SK-N-SH (cell line): ENCODE measurements at regions not wholly inside any gene's neighbourhood (a gene's known extent, or its start where the extent isn't known, plus 50 kb on each side); places are given as distances from the start of the nearest gene placed in this dataset.

Experiments
- CTCF ChIA-PET: fragments of 300-600, 350-600 bp; formaldehyde crosslinking; extraction: SDS; loops from one replicate; lab custom pipeline; 2021; lab: Yijun Ruan, JAX
- POLR2A ChIA-PET: fragments of 350-600 bp; sonication (Branson Sonifier 250); formaldehyde crosslinking; extraction: SDS; loops from one replicate; lab custom pipeline; 2020; ENCODE audit warnings: antibody characterized with exemption, inconsistent platforms; lab: Yijun Ruan, JAX
- DNase-seq: peaks from one replicate; pipeline ENCODE4 v3.0.0; 2012
- H2AFZ ChIP-seq: fragments of 200-600 bp; sonication (generic); 2 replicates; pipeline ENCODE4 v1.8.1; 2016; ENCODE audit warnings: antibody characterized with exemption, mild to moderate bottlenecking, low read depth
- H3F3A ChIP-seq: fragments of 200-600 bp; sonication (generic); replicated peaks from 2 replicates; pipeline ENCODE3; 2016; ENCODE audit warnings: antibody characterized with exemption, mild to moderate bottlenecking; ENCODE audit not compliant: insufficient read depth
- H3K27ac ChIP-seq, 2 experiments: fragments of 200-500 bp in 1 of 2; fragments of 200-600 bp in 1 of 2; sonication (Bioruptor generic) in 1 of 2; sonication (generic), shearing (Covaris generic) in 1 of 2; 2 replicates each; pipeline versions ENCODE4 v1.5.1 to v1.6.1; 2014 to 2016; ENCODE audit warnings: low read depth in 2 of 2, inconsistent platforms in 1 of 2, low read length in 1 of 2, mild to moderate bottlenecking in 1 of 2, mixed read lengths in 1 of 2
- H3K27me3 ChIP-seq: fragments of 200-600 bp; sonication (generic), shearing (Covaris generic); 2 replicates; pipeline ENCODE4 v1.6.1; 2016; ENCODE audit warnings: mixed run types; ENCODE audit not compliant: insufficient read depth
- H3K36me3 ChIP-seq, 2 experiments: fragments of 200-500 bp in 1 of 2; fragments of 200-600 bp in 1 of 2; sonication (Bioruptor generic) in 1 of 2; sonication (generic) in 1 of 2; replicated peaks in 1 of 2; 2 replicates each; pipeline versions ENCODE3 to v1.5.1; 2014 to 2016; ENCODE audit warnings: low read length in 1 of 2, mild to moderate bottlenecking in 1 of 2; ENCODE audit not compliant: insufficient read depth in 2 of 2, control insufficient read depth in 1 of 2
- H3K4me1 ChIP-seq, 2 experiments: fragments of 200-500 bp in 1 of 2; fragments of 200-600 bp in 1 of 2; sonication (Bioruptor generic) in 1 of 2; sonication (generic), shearing (Covaris generic) in 1 of 2; 2 replicates each; pipeline versions ENCODE4 v1.5.1 to v1.6.1; 2014 to 2016; ENCODE audit warnings: low read depth in 1 of 2, low read length in 1 of 2, mixed run types in 1 of 2; ENCODE audit not compliant: insufficient read depth in 2 of 2, control insufficient read depth in 1 of 2
- H3K4me2 ChIP-seq: fragments of 200-600 bp; sonication (generic), shearing (Covaris generic); 2 replicates; pipeline ENCODE4 v1.6.1; 2017; ENCODE audit warnings: mixed run types
- H3K4me3 ChIP-seq, 2 experiments: fragments of 200-500 bp in 1 of 2; fragments of 200-600 bp in 1 of 2; sonication (Bioruptor generic) in 1 of 2; sonication (generic), shearing (Covaris generic) in 1 of 2; 2 replicates each; pipeline versions ENCODE4 v1.5.1 to v1.8.1; 2014 to 2016; ENCODE audit warnings: low read depth in 2 of 2, inconsistent platforms in 1 of 2, low read length in 1 of 2, mild to moderate bottlenecking in 1 of 2, mixed read lengths in 1 of 2, moderate library complexity in 1 of 2
- H3K79me2 ChIP-seq: fragments of 200-600 bp; sonication (generic); 2 replicates; pipeline ENCODE4 v1.8.1; 2017; ENCODE audit warnings: mild to moderate bottlenecking; ENCODE audit not compliant: insufficient read depth
- H3K9ac ChIP-seq: fragments of 200-600 bp; sonication (generic); 2 replicates; pipeline ENCODE4 v1.6.1; 2017; ENCODE audit warnings: mixed run types
- H3K9me2 ChIP-seq: fragments of 200-600 bp; sonication (generic); 2 replicates; pipeline ENCODE4 v1.6.1; 2017; ENCODE audit warnings: mixed run types
- H3K9me3 ChIP-seq: fragments of 200-600 bp; sonication (generic); 2 replicates; pipeline ENCODE4 v1.6.1; 2017; ENCODE audit warnings: mixed run types, mild to moderate bottlenecking, moderate library complexity
- H4K20me1 ChIP-seq: fragments of 200-600 bp; sonication (generic); 2 replicates; pipeline ENCODE4 v1.6.1; 2017; ENCODE audit warnings: mild to moderate bottlenecking, mixed run types; ENCODE audit not compliant: insufficient read depth
- CHD2 ChIP-seq: fragments of 150-350 bp; IDR thresholded peaks from 2 replicates; pipeline ENCODE4 v1.6.1; 2018; ENCODE audit warnings: low read length; ENCODE audit not compliant: partially characterized antibody
- EP300 ChIP-seq, 2 experiments: IDR thresholded peaks; 2 replicates each; pipeline versions ENCODE4 v1.4.0 to v1.6.1; 2012; ENCODE audit warnings: borderline replicate concordance in 1 of 2, low read depth in 1 of 2, low read length in 1 of 2
- FOSL2 ChIP-seq: IDR thresholded peaks from 2 replicates; pipeline ENCODE4 v1.4.0; 2012; ENCODE audit warnings: low read depth, mild to moderate bottlenecking, moderate library complexity, borderline replicate concordance
- GATA2 ChIP-seq: sonication (generic); formaldehyde crosslinking; IDR thresholded peaks from 2 replicates; pipeline ENCODE4 v1.5.0; 2020; ENCODE audit warnings: mild to moderate bottlenecking, missing genetic modification reagents
- JUND ChIP-seq: IDR thresholded peaks from 2 replicates; pipeline ENCODE4 v1.4.0; 2012
- MXI1 ChIP-seq: IDR thresholded peaks from 2 replicates; pipeline ENCODE4 v1.6.1; 2012; ENCODE audit warnings: mild to moderate bottlenecking, low read depth, low read length, improper control_type of control experiment
- NFIC ChIP-seq: IDR thresholded peaks from 2 replicates; pipeline ENCODE4 v1.4.0; 2012; ENCODE audit warnings: borderline replicate concordance
- POLR2AphosphoS5 ChIP-seq: IDR thresholded peaks from 2 replicates; pipeline ENCODE4 v1.6.1; 2012; ENCODE audit warnings: low read depth, low read length
- RCOR1 ChIP-seq: fragments of 150-350 bp; IDR thresholded peaks from 2 replicates; pipeline ENCODE4 v1.6.1; 2017; ENCODE audit warnings: antibody characterized with exemption, low read length
- RXRA ChIP-seq: IDR thresholded peaks from 2 replicates; pipeline ENCODE4 v1.4.0; 2012; ENCODE audit warnings: low read depth, mild to moderate bottlenecking, borderline replicate concordance
- TCF12 ChIP-seq: IDR thresholded peaks from 2 replicates; pipeline ENCODE4 v1.4.0; 2012
- WGBS: methylation state at CpG from one replicate; pipeline ENCODE4 v1.1.6; 2017; ENCODE audit warnings: low lambda C conversion rate; 5-methylcytosine and 5-hydroxymethylcytosine counted together
- TF ChIP-seq, protein P1 (sequence below): fragments of 150-350 bp; IDR thresholded peaks from 2 replicates; pipeline ENCODE4 v1.6.1; 2017; ENCODE audit warnings: antibody characterized with exemption, low read length, low read depth, borderline replicate concordance
- TF ChIP-seq, protein P2 (sequence below): IDR thresholded peaks from 2 replicates; pipeline ENCODE4 v1.4.0; 2012; ENCODE audit warnings: low read depth
- TF ChIP-seq, protein P3 (sequence below): IDR thresholded peaks from 2 replicates; pipeline ENCODE4 v1.6.1; 2012; ENCODE audit warnings: mild to moderate bottlenecking, low read depth, low read length, moderate library complexity
- TF ChIP-seq, protein P4 (sequence below): IDR thresholded peaks from 2 replicates; pipeline ENCODE4 v1.4.0; 2012; ENCODE audit warnings: low read depth, borderline replicate concordance

DNA sequence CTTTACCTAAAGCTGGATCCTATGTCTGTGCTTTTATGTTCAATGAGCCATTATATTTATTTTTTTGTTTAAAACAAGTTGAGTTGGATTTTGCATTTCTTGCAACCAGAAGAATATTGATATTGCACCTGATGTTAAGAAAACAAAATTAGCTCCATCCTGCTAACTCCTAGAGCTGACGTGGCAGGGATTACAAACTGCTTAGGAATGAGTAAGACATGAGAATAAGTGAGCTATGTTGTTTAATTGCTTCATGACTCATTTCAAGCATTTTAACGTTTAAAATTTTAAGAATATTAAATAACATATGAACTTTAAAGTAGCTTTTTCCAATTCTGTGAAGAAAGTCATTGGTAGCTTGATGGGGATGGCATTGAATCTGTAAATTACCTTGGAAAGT lies 663.5 kb downstream of the EPM2A start:
- H3F3A ChIP-seq = peaks cover 6% of the 10 kb centered on the region
- 31% methylated on average over 2 of the region's 2 CpGs for WGBS
- no peaks in the 10 kb centered on the region for H3K9me2 ChIP-seq
- no peaks in the 10 kb centered on the region for H3K4me1 ChIP-seq
- H3K4me2 ChIP-seq = no peak overlapping the region
- TF ChIP-seq EP300 (IDR thresholded peaks at IDR 0.05; ENCODE audit: borderline replicate concordance in 1 of 2, low read depth in 1 of 2, low read length in 1 of 2) (no peak), FOSL2 (0 out of 2 replicates have a peak, but pooled peaks have one; percentile 6)
- TF ChIP-seq, protein P1, sequence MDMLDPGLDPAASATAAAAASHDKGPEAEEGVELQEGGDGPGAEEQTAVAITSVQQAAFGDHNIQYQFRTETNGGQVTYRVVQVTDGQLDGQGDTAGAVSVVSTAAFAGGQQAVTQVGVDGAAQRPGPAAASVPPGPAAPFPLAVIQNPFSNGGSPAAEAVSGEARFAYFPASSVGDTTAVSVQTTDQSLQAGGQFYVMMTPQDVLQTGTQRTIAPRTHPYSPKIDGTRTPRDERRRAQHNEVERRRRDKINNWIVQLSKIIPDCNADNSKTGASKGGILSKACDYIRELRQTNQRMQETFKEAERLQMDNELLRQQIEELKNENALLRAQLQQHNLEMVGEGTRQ = no peak
- H4K20me1 ChIP-seq = no peaks in the 10 kb centered on the region
- ChIA-PET POLR2A (no interaction called here), CTCF (no interaction called here)
- H3K4me3 ChIP-seq = no peak overlapping the region
- H3K36me3 ChIP-seq = no peaks in the 10 kb centered on the region
- H3K27me3 ChIP-seq = no peaks in the 10 kb centered on the region
- no peak overlapping the region for H2AFZ ChIP-seq
- H3K27ac ChIP-seq = no peak overlapping the region
- H3K9me3 ChIP-seq = no peaks in the 10 kb centered on the region
- DNase-seq = no peak
- no peaks in the 10 kb centered on the region for H3K79me2 ChIP-seq
- no peak overlapping the region for H3K9ac ChIP-seq

DNA sequence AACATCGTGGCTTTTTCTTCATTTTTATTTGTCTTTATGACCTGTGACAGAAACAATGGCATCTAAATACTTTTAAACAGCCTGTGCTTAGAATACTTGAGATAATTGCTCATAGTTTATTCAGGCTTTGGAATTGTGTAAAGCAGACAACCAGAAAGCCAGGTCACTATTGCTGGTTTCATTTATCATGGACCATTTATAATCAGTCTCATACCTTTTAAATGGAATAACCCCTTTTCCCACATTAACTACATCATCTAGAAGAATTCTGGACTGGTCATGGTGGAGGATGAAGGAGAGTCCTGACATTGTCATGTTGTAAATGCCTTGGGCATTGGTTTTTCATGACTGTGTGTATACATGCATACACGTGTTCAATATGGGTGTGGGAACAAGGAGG lies 661.5 kb downstream of the EPM2A start:
- ChIA-PET POLR2A (no interaction called here), CTCF (interaction anchor here (1.2 kb wide), 1 partner anchor 9 kb away, joined by 4 read pairs; no protein-coding TSS in a partner anchor)
- no peak overlapping the region for H3K9ac ChIP-seq
- no peak overlapping the region for H3K27ac ChIP-seq
- H3K9me3 ChIP-seq = no peaks in the 10 kb centered on the region
- WGBS = 26% methylated on average over 2 of the region's 2 CpGs
- no peak overlapping the region for H3K4me2 ChIP-seq
- no peaks in the 10 kb centered on the region for H3K27me3 ChIP-seq
- H3K9me2 ChIP-seq = no peaks in the 10 kb centered on the region
- no peak overlapping the region for H2AFZ ChIP-seq
- H3K4me1 ChIP-seq = no peaks in the 10 kb centered on the region
- DNase-seq = no peak
- no peaks in the 10 kb centered on the region for H3K36me3 ChIP-seq
- TF ChIP-seq MXI1 = no peak
- TF ChIP-seq, protein P2, sequence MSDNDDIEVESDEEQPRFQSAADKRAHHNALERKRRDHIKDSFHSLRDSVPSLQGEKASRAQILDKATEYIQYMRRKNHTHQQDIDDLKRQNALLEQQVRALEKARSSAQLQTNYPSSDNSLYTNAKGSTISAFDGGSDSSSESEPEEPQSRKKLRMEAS = no peak
- no peak for TF ChIP-seq CHD2
- TF ChIP-seq, protein P3, sequence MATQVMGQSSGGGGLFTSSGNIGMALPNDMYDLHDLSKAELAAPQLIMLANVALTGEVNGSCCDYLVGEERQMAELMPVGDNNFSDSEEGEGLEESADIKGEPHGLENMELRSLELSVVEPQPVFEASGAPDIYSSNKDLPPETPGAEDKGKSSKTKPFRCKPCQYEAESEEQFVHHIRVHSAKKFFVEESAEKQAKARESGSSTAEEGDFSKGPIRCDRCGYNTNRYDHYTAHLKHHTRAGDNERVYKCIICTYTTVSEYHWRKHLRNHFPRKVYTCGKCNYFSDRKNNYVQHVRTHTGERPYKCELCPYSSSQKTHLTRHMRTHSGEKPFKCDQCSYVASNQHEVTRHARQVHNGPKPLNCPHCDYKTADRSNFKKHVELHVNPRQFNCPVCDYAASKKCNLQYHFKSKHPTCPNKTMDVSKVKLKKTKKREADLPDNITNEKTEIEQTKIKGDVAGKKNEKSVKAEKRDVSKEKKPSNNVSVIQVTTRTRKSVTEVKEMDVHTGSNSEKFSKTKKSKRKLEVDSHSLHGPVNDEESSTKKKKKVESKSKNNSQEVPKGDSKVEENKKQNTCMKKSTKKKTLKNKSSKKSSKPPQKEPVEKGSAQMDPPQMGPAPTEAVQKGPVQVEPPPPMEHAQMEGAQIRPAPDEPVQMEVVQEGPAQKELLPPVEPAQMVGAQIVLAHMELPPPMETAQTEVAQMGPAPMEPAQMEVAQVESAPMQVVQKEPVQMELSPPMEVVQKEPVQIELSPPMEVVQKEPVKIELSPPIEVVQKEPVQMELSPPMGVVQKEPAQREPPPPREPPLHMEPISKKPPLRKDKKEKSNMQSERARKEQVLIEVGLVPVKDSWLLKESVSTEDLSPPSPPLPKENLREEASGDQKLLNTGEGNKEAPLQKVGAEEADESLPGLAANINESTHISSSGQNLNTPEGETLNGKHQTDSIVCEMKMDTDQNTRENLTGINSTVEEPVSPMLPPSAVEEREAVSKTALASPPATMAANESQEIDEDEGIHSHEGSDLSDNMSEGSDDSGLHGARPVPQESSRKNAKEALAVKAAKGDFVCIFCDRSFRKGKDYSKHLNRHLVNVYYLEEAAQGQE = no peak
- no peak for TF ChIP-seq GATA2 (CRISPR knock-in tag)
- TF ChIP-seq, protein P4, sequence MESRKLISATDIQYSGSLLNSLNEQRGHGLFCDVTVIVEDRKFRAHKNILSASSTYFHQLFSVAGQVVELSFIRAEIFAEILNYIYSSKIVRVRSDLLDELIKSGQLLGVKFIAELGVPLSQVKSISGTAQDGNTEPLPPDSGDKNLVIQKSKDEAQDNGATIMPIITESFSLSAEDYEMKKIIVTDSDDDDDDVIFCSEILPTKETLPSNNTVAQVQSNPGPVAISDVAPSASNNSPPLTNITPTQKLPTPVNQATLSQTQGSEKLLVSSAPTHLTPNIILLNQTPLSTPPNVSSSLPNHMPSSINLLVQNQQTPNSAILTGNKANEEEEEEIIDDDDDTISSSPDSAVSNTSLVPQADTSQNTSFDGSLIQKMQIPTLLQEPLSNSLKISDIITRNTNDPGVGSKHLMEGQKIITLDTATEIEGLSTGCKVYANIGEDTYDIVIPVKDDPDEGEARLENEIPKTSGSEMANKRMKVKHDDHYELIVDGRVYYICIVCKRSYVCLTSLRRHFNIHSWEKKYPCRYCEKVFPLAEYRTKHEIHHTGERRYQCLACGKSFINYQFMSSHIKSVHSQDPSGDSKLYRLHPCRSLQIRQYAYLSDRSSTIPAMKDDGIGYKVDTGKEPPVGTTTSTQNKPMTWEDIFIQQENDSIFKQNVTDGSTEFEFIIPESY = no peak
- no peak for TF ChIP-seq RXRA
- no peak for TF ChIP-seq NFIC
- TF ChIP-seq POLR2AphosphoS5 = no peak
- no peak for TF ChIP-seq TCF12
- TF ChIP-seq JUND = no peak
- no peak for TF ChIP-seq EP300 (IDR thresholded peaks at IDR 0.05; ENCODE audit: borderline replicate concordance in 1 of 2, low read depth in 1 of 2, low read length in 1 of 2)
- TF ChIP-seq RCOR1 = no peak
- no peaks in the 10 kb centered on the region for H3F3A ChIP-seq
- H3K4me3 ChIP-seq = no peak overlapping the region
- H4K20me1 ChIP-seq = no peaks in the 10 kb centered on the region
- no peaks in the 10 kb centered on the region for H3K79me2 ChIP-seq
